ENCODE measurements at regions not wholly inside any gene's neighbourhood (a gene's known extent, or its start where the extent isn't known, plus 50 kb on each side); places are given as distances from the start of the nearest gene placed in this dataset.
"Not testable (repeated sequence)": the region's sequence is repeated elsewhere in the genome, so short reads cannot be mapped to it uniquely, and the experiment has no call there.

GRCh38 chr15:77909182-77909940, 168.2 kb downstream of the TBC1D2B start:
- no peak for DNase-seq (ENCODE audit: low read depth in 2 of 2)

GRCh38 chr15:77908752-77909111, 168.8 kb downstream of the TBC1D2B start:
- DNase-seq (ENCODE audit: low read depth in 2 of 2), result not testable (repeated sequence)

- DNase-seq (ENCODE audit: low read depth in 2 of 2), result peak; percentile 60 to 62
Observed at GRCh38 chr15:77907824-77908751, 169.4 kb downstream of the TBC1D2B start.

DNA sequence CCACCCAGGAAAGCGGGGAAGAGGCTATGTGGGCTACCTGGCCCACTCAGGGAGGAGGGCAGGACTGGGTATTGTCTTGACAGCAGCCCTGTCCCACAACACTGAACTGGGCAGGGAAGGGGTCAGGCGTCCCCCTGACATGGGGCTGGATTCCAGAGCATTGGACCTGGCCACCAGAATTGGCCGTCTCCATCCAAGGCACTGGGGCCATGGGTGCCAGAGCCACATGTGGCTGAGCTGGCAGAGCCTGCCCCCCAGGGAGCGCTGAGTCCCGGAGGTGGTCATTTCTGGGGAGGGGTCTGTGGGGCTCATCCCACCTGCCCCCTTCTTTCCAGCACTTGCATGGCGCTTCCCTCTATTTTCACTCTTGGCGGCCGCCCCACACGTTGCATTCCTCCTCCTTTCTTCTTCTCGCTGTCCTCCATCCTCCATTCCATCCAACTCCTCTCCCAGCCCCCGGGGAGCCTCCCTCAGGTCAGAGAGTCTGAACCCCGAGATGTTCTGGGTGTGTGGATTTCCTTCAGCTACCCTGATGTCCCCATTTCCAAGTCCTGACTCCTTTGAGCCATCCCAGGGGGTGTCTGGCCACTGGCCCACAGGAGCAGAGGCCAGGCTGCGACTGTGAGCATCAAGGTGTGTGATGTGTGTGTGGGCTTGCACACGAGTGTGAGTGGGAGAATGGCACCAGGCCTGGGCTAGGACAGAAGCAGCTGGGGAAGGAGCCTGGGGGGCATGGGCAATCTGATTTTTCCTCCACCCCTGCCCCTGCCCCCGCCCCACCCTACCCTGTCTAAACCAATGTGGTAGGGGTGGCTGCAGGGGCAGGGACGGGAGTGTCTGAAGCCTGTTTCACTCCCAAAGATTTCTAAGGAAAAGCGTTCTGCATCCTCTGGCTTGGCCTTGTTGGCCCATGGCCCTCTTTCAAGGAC, 171.2 kb downstream of the TBC1D2B start:
- DNase-seq (ENCODE audit: low read depth in 2 of 2), result not testable (repeated sequence)

DNA sequence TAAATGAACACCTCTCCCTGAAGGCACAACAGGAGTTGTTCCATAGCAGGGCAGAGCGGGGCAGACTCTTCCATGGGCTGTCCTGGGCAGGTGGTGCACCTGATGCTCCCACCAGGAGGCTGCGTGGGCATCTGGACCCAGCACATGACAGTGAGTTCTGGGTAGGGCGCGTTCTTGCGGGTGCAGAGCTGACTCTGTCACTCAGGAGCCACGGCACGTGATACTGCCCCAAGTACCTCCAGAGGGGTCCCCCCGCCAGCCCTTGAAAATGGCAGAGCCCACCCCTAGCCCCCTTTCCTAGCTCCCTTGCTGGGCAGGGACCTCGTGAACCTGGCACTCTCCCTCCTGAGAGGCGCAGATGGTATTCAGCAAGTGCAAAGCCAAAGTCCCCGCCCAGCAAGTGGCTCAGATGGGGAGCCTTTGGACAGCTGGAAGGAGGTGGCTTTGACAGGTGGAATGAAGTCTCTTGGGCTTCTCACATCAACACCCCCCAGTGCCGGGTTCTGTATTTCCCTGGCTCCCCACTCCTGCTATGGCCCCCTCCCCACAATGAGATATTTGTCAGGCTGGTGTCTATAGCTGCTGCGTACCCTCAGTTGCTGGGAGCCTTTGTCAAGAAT, 172.1 kb downstream of the TBC1D2B start:
- DNase-seq (ENCODE audit: low read depth in 2 of 2), result no peak

DNA sequence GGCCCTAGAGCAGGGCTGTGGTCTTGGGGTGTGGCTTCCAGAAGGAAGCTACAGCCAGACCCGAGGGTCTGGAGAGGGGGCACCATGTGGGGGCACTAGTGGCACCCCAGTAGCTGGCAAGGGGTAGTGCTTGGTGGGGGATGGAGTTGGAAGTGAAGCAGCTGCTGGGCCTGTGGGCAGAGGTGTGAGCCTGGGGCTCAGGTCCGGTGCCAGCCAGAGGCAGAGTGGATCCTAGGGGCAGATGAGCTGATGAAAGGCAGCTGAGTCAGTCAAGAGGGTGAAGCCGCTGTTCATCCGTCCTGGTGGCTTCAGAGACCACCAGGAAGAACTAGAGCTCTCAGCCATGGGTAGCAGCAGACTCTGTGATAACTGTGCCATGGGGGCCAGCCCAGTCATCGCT, 172.6 kb downstream of the TBC1D2B start:
- no peak for DNase-seq (ENCODE audit: low read depth in 2 of 2)

DNA sequence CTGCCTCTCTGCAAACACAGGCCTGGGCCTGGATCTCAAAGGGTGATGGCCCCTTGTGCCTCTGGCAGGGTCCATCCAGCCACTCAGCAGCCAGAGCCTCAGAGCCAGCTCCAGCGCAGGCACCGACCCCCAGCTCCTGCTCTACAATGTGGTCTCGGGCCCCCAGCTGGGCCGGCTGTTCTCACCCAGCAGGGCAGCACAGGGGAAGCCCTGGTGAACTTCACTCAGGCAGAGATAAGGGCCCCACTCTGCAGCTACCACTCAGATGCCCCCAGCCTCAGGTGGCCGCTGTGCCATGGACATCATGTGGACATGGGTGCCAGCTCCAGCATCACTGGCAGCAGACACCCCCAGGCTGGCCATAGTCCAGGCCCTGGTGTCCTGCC, 173.1 kb downstream of the TBC1D2B start:
- no peak for DNase-seq (ENCODE audit: low read depth in 2 of 2)

DNA sequence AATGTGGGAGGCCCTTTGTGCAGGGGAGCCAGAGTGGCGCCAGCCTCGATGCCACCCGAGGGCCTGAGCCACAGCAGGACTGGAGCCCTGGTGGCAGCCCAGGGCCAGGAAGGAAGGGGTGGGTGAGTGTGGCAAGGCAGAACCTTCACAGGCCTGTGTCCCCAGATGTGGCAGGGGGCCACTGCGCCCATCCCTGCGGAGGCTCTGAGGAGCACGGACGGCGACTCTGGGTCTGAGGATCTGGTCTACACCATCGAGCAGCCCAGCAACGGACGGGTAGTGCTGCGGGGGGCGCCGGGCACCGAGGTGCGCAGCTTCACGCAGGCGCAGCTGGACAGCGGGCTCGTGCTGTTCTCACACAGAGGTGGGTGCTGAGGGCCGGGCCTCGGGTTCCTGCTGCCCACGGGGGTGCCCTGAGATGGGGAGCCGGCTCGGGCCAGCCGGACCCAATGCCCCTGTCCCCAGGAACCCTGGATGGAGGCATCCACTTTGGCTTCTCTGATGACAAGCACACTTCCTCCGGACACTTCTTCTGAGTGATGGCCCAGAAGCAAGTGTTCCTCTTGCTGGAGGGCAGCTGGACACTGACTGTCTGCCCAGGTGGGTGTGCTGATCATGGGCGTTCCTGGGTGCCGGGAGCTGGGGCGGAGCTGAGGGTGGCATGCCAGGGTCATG, 173.6 kb downstream of the TBC1D2B start:
- DNase-seq (ENCODE audit: low read depth in 2 of 2), result not testable (repeated sequence)

GRCh38 chr15:77902921-77903760, 174.4 kb downstream of the TBC1D2B start:
- DNase-seq (ENCODE audit: low read depth in 2 of 2), result peak in 1 of 2 donors; percentile 12

DNA sequence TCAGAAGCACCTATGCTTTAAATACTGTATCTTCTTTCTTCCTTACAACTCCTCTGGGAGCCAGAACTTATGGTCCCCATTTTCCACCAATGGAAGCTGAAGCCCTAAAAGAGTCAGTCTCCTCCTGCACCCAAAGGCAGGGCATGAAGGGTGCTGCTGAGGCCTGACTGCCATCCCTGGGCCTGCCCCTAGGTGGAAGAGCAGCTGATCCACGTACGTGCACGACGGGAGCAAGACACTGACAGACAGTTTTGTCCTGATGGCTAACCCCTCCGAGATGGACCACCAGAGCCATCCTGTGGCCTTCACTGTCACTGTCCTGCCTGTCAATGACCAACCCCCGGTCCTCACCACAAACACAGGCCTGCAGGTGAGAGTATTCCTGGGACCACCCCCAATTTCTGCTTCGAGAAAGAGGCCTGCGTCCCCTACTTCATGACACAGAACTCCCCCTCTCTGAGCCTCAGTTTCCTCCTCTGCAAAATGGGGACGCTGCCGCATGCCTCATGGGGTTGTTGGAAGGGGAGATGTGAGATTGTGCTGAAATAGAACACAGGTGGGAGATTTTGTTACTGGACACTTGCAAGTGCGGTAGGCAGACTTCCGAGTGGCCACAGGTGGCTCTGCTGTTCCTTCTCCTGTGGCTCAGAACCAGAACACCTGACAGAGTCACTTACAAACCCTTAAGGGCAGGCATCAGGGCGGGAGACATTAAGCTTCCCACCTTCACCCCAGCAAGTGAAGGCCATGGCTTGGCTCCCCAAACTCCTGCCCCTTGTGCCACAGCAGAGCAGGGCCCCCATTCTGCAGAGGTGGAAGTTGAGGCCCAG, 175.4 kb downstream of the TBC1D2B start:
- no peak for DNase-seq (ENCODE audit: low read depth in 2 of 2)

DNA sequence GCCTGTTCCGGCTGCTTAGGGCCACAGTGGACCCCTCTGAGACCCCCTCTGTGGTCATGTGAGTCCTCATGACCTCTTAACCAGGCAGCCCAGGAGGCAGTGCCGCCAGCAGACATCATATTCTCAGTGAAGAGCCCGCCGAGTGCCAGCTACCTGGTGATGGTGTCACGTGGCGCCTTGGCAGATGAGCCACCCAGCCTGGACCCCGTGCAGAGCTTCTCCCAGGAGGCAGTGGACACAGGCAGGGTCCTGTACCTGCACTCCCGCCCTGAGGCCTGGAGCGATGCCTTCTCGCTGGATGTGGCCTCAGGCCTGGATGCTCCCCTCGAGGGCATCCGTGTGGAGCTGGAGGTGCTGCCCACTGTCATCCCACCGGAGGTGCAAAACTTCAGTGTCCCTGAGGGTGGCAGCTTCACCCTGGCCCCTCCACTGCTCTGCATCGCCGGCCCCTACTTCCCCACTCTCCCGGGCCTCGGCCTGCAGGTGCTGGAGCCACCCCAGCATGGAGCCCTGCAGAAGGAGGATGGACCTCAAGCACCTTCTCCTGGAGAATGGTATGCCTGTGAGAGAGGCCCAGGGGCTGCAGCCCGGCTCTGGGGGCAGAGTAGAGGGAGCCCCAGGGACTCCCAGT, 176.1 kb downstream of the TBC1D2B start:
- no peak for DNase-seq (ENCODE audit: low read depth in 2 of 2)

DNA sequence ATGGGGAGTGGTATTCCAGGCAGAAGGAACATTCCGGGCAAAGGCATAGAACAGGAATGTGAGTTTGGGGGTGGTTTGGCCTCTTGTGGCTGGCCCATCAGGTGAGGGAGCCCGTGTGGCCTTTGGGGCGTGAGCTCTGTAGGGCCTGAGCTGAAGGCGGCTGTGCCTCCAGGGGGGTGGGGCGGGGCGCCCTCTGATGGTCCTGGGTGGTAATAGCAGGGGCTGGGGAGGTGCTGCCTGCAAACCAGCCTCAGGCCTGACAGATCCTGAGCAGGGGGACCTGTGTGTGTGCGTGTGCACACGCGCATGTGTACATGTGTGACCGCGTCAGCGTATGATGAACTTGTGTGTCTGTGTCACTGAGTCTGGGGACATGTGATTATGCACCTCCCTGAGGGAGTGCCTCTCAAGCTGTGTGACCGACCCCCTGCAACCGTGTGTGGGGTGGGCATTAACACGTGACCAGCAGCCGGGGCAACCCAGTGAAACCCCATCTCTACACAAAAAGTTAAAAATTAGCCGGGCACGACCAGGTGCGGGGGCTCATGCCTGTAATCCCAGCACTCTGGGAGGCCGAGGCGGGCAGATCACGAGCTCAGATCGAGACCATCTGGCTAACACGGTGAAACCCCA, 177.1 kb downstream of the TBC1D2B start:
- peak; percentile 26 to 57 for DNase-seq (ENCODE audit: low read depth in 2 of 2)

GRCh38 chr15:77899776-77900175, 177.7 kb downstream of the TBC1D2B start:
- not testable (repeated sequence) for DNase-seq (ENCODE audit: low read depth in 2 of 2)

GRCh38 chr15:77898811-77899730, 178.4 kb downstream of the TBC1D2B start:
- DNase-seq (ENCODE audit: low read depth in 2 of 2), result no peak

- DNase-seq (ENCODE audit: low read depth in 2 of 2), result no peak
Observed at GRCh38 chr15:77897896-77898406, 179.6 kb downstream of the TBC1D2B start.

DNA sequence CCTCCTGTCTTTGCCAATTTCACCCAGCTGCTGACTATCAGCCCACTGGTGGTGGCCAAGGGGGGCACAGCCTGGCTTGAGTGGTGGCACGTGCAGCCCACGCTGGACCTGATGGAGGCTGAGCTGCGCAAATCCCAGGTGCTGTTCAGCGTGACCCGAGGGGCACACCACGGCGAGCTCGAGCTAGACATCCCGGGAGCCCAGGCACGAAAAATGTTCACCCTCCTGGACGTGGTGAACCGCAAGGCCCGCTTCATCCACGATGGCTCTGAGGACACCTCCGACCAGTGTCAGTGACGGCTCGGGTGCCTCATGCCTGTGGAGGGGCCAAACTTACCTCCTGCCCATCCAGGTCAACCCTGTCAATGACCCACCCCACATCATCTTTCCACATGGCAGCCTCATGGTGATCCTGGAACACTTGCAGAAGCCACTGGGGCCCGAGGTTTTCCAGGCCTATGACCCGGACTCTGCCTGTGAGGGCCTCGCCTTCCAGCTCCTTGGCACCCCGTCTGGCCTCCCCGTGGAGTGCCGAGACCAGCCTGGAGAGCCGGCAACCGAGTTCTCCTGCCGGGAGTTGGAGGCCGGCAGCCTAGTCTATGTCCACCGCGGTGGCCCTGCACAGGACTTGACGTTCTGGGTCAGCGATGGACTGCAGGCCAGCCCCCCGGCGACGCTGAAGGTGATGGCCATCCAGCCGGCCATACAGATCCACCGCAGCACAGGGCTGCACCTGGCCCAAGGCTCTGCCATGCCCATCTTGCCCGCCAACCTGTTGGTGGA, 180.2 kb downstream of the TBC1D2B start:
- not testable (repeated sequence) for DNase-seq (ENCODE audit: low read depth in 2 of 2)

Data from stimulated activated CD8-positive, alpha-beta memory T cell treated with anti-CD3 and anti-CD28 coated beads, Interleukin-2, amount 100 ng/mL, for 48 hours (primary cell).